Trophoblast cell (in vitro differentiated cells and primary cell): ENCODE measurements at regions not wholly inside any gene's neighbourhood (a gene's known extent, or its start where the extent isn't known, plus 50 kb on each side); places are given as distances from the start of the nearest gene placed in this dataset.

Experiments
- DNase-seq, 2 donors: peaks; one replicate each; pipeline ENCODE4 v3.0.0-alpha.2; 2016
- H2AFZ ChIP-seq: 2 replicates; pipeline ENCODE4 v1.6.1; 2013; ENCODE audit warnings: low read length, moderate library complexity, mild to moderate bottlenecking; ENCODE audit not compliant: insufficient read depth, poor library complexity
- H2AK5ac ChIP-seq: 2 replicates; pipeline ENCODE4 v1.6.1; 2013; ENCODE audit warnings: mild to moderate bottlenecking, low read length
- H2BK120ac ChIP-seq: 2 replicates; pipeline ENCODE4 v1.6.1; 2013; ENCODE audit warnings: low read length, mild to moderate bottlenecking, moderate library complexity; ENCODE audit not compliant: insufficient read depth, poor library complexity
- H2BK12ac ChIP-seq: 2 replicates; pipeline ENCODE4 v1.6.1; 2013; ENCODE audit warnings: mild to moderate bottlenecking, low read length, moderate library complexity
- H2BK5ac ChIP-seq: 2 replicates; pipeline ENCODE4 v1.6.1; 2013; ENCODE audit warnings: low read length, low read depth, moderate library complexity, mild to moderate bottlenecking; ENCODE audit not compliant: poor library complexity
- H3K14ac ChIP-seq: 2 replicates; pipeline ENCODE4 v1.6.1; 2013; ENCODE audit warnings: mild to moderate bottlenecking, low read length
- H3K18ac ChIP-seq: 2 replicates; pipeline ENCODE4 v1.6.1; 2013; ENCODE audit warnings: mild to moderate bottlenecking, low read length
- H3K23ac ChIP-seq: 2 replicates; pipeline ENCODE4 v1.6.1; 2013; ENCODE audit warnings: low read length
- H3K27ac ChIP-seq: 2 replicates; pipeline ENCODE4 v1.5.1; 2013; ENCODE audit warnings: low read depth, mild to moderate bottlenecking, inconsistent platforms, low read length, moderate library complexity
- H3K27me3 ChIP-seq: 2 replicates; pipeline ENCODE4 v1.6.1; 2013; ENCODE audit warnings: inconsistent platforms, mild to moderate bottlenecking, low read length, moderate library complexity; ENCODE audit not compliant: insufficient read depth
- H3K36me3 ChIP-seq, 2 experiments: 1 replicate in 1 of 2; 2 replicates in 1 of 2; pipeline ENCODE4 v1.6.1; 2013; ENCODE audit warnings: low read length in 2 of 2, mild to moderate bottlenecking in 2 of 2, moderate library complexity in 1 of 2; ENCODE audit not compliant: insufficient read depth in 2 of 2, control insufficient read depth in 1 of 2
- H3K4ac ChIP-seq: 2 replicates; pipeline ENCODE4 v1.6.1; 2013; ENCODE audit warnings: low read depth, mild to moderate bottlenecking, low read length, moderate library complexity
- H3K4me1 ChIP-seq, 2 experiments: 1 replicate in 1 of 2; 2 replicates in 1 of 2; pipeline ENCODE4 v1.6.1; 2013; ENCODE audit warnings: low read length in 2 of 2, mild to moderate bottlenecking in 2 of 2, moderate library complexity in 1 of 2; ENCODE audit not compliant: insufficient read depth in 2 of 2, control insufficient read depth in 1 of 2
- H3K4me2 ChIP-seq: 2 replicates; pipeline ENCODE4 v1.6.1; 2013; ENCODE audit warnings: inconsistent platforms, mild to moderate bottlenecking, low read length, moderate library complexity
- H3K4me3 ChIP-seq: 2 replicates; pipeline ENCODE4 v1.5.1; 2013; ENCODE audit warnings: mild to moderate bottlenecking, low read depth, low read length, inconsistent platforms
- H3K79me1 ChIP-seq: one replicate; pipeline ENCODE4 v1.6.1; 2013; ENCODE audit warnings: low read length
- H3K79me2 ChIP-seq: 2 replicates; pipeline ENCODE4 v1.6.1; 2013; ENCODE audit warnings: low read length, mild to moderate bottlenecking; ENCODE audit not compliant: control insufficient read depth, insufficient read depth, poor library complexity
- H3K9ac ChIP-seq: 2 replicates; pipeline ENCODE4 v1.6.1; 2013; ENCODE audit warnings: mild to moderate bottlenecking, low read length
- H3K9me3 ChIP-seq: 2 replicates; pipeline ENCODE4 v1.6.1; 2013; ENCODE audit warnings: low read depth, mild to moderate bottlenecking, control low read depth, inconsistent platforms, low read length; ENCODE audit not compliant: insufficient read depth
- H4K12ac ChIP-seq: 2 replicates; pipeline ENCODE4 v1.6.1; 2013; ENCODE audit warnings: low read depth, mild to moderate bottlenecking, low read length, moderate library complexity
- H4K8ac ChIP-seq: 2 replicates; pipeline ENCODE4 v1.6.1; 2013; ENCODE audit warnings: low read depth, mild to moderate bottlenecking, low read length, moderate library complexity
- H4K91ac ChIP-seq: one replicate; pipeline ENCODE4 v1.6.1; 2013; ENCODE audit warnings: low read depth, mild to moderate bottlenecking, low read length, moderate library complexity
- WGBS: extraction: QIAGEN DNeasy Blood & Tissue Kit; methylation state at CpG from one replicate; pipeline ENCODE4 v1.1.7; 2013; ENCODE audit warnings: missing lambda C conversion rate; ENCODE audit not compliant: insufficient read length, insufficient coverage; ENCODE audit errors: extremely low coverage; 5-methylcytosine and 5-hydroxymethylcytosine counted together

DNA sequence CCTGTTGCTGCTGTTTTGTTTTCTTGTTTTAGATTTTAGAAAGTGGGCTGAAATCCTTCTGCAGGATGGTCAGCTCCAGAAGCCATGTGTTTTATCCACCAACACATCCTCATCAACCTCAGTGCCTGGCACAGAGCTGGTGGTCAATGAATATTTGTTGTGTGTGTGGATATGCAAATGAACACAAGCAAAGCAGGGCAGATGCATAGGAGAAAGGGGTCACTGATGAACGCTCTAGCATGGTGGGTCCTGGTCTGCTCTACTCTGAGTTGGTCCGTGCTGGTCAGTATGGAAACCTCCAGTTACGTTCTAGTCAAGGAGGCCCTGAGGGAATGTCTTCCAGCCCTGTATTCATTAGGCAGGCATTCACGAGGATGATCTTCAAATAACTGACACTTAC is 682.5 kb downstream of the QKI start:
- H3K27ac ChIP-seq, result no peak overlapping the region
- no peak overlapping the region for H3K9ac ChIP-seq
- H2BK120ac ChIP-seq, result no peak overlapping the region
- no peak overlapping the region for H3K18ac ChIP-seq
- H3K4me2 ChIP-seq, result no peak overlapping the region
- H4K8ac ChIP-seq, result no peak overlapping the region
- no peaks in the 10 kb centered on the region for H3K9me3 ChIP-seq
- H3K27me3 ChIP-seq, result no peaks in the 10 kb centered on the region
- DNase-seq, result no peak
- H3K36me3 ChIP-seq, result no peaks in the 10 kb centered on the region
- no CpG with 5 or more reads among the region's 4 CpGs for WGBS
- no peak overlapping the region for H3K14ac ChIP-seq
- no peak overlapping the region for H3K23ac ChIP-seq
- H3K4me1 ChIP-seq, result peaks cover 6% of the 10 kb centered on the region in 2 experiments
- H3K4me3 ChIP-seq, result no peak overlapping the region
- H4K91ac ChIP-seq, result no peak overlapping the region
- no peak overlapping the region for H2AFZ ChIP-seq
- no peak overlapping the region for H2AK5ac ChIP-seq
- H3K79me1 ChIP-seq, result no peaks in the 10 kb centered on the region
- H2BK12ac ChIP-seq, result no peak overlapping the region
- no peaks in the 10 kb centered on the region for H3K79me2 ChIP-seq
- H2BK5ac ChIP-seq, result no peak overlapping the region
- no peak overlapping the region for H4K12ac ChIP-seq
- no peak overlapping the region for H3K4ac ChIP-seq

DNA sequence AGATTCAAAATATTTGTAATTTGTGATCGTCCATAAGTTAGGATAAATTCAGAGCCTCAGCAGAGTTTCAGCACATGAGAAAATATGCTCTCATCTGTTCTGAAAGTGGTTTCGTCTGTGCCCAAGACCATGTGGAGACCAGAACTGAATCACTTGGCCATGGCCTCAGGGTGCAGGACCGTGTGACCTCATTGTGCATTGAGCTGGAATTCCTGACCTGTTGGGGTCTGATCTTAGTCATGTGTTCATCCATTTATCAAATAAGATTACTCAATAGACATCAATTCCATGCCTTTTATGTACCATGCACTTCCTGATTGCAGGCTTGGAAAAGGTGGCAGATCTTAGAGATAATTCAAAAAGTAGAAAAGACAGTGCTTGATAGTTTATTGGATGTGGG is 680.5 kb downstream of the QKI start:
- no peak overlapping the region for H4K8ac ChIP-seq

GRCh38 chr6:164087870-164088269 is 673.4 kb downstream of the QKI start:
- H4K91ac ChIP-seq, result no peak overlapping the region
- no peak overlapping the region for H3K18ac ChIP-seq
- peaks cover 4 to 8% of the 10 kb centered on the region in 2 experiments for H3K4me1 ChIP-seq
- no peak overlapping the region for H3K23ac ChIP-seq
- no peak overlapping the region for H3K14ac ChIP-seq
- H3K4me2 ChIP-seq, result no peak overlapping the region
- H3K4ac ChIP-seq, result no peak overlapping the region
- peaks cover 2% of the 10 kb centered on the region for H3K79me1 ChIP-seq
- H4K12ac ChIP-seq, result no peak overlapping the region
- no peak overlapping the region for H2AFZ ChIP-seq
- no peaks in the 10 kb centered on the region for H3K9me3 ChIP-seq
- no peak overlapping the region for H2BK120ac ChIP-seq
- no peak overlapping the region for H2BK5ac ChIP-seq
- DNase-seq, result peak in 1 of 2 donors; percentile 8
- no peak overlapping the region for H4K8ac ChIP-seq
- WGBS, result no CpG with 5 or more reads among the region's 3 CpGs
- H3K27ac ChIP-seq, result no peak overlapping the region
- no peak overlapping the region for H3K9ac ChIP-seq
- no peak overlapping the region for H3K4me3 ChIP-seq
- no peak overlapping the region for H2BK12ac ChIP-seq
- H3K27me3 ChIP-seq, result no peaks in the 10 kb centered on the region
- no peaks in the 10 kb centered on the region for H3K79me2 ChIP-seq
- H2AK5ac ChIP-seq, result no peak overlapping the region
- no peaks in the 10 kb centered on the region for H3K36me3 ChIP-seq

More for the DNA sequence above, 680.5 kb downstream of the QKI start:
- Histone ChIP-seq H3K4me1 (peaks cover 6% of the 10 kb centered on the region in 2 experiments), H3K36me3 (no peaks in the 10 kb centered on the region), H3K23ac (no peak overlapping the region), H3K4me3 (no peak overlapping the region), H4K12ac (no peak overlapping the region), H3K4ac (no peak overlapping the region), H3K79me2 (no peaks in the 10 kb centered on the region), H2BK12ac (no peak overlapping the region), H3K27ac (no peak overlapping the region), H2BK120ac (no peak overlapping the region), H2BK5ac (no peak overlapping the region), H3K79me1 (no peaks in the 10 kb centered on the region), H4K91ac (no peak overlapping the region), H3K14ac (no peak overlapping the region), H2AFZ (peak overlapping the region; percentile 58), H3K9ac (no peak overlapping the region), H3K27me3 (no peaks in the 10 kb centered on the region), H2AK5ac (no peak overlapping the region), H3K4me2 (no peak overlapping the region), H3K18ac (no peak overlapping the region), H3K9me3 (no peaks in the 10 kb centered on the region)
- DNase-seq, result no peak
- no CpG with 5 or more reads among the region's 3 CpGs for WGBS

DNA sequence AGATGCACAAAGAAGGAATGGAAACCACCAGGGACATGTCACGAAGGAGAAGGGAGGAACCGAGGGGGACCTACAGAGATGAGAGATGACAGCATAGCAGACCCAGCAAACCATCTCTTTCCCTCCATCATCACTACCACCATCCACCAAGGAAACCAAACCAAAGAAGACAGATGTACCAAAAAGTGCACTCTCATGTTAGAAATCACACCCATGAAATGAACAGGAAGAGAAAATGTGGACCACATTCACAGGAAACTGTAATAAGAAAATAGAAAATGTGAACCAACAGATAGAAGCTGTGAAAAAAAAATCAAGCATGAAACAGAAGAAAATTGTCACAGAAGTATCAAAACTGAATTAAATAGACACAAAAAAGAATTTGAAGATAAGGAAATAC is 672.7 kb downstream of the QKI start:
- H3K36me3 ChIP-seq, result no peaks in the 10 kb centered on the region
- H3K4me2 ChIP-seq, result no peak overlapping the region
- H3K79me1 ChIP-seq, result peaks cover 2% of the 10 kb centered on the region
- H2AFZ ChIP-seq, result no peak overlapping the region
- H3K9ac ChIP-seq, result no peak overlapping the region
- no peak overlapping the region for H2BK5ac ChIP-seq
- H3K9me3 ChIP-seq, result no peaks in the 10 kb centered on the region
- H3K23ac ChIP-seq, result no peak overlapping the region
- no peak for DNase-seq
- no peak overlapping the region for H2BK12ac ChIP-seq
- no CpG with 5 or more reads among the region's 2 CpGs for WGBS
- H4K91ac ChIP-seq, result peak overlapping the region; percentile 18
- no peak overlapping the region for H3K18ac ChIP-seq
- no peak overlapping the region for H3K14ac ChIP-seq
- no peaks in the 10 kb centered on the region for H3K79me2 ChIP-seq
- H4K12ac ChIP-seq, result no peak overlapping the region
- no peak overlapping the region for H4K8ac ChIP-seq
- no peak overlapping the region for H3K4me3 ChIP-seq
- no peak overlapping the region for H2BK120ac ChIP-seq
- no peaks in the 10 kb centered on the region for H3K27me3 ChIP-seq
- H3K4me1 ChIP-seq, result peaks cover 4 to 8% of the 10 kb centered on the region in 2 experiments
- H3K27ac ChIP-seq, result no peak overlapping the region
- no peak overlapping the region for H3K4ac ChIP-seq
- H2AK5ac ChIP-seq, result no peak overlapping the region
